AG09309 (cell line): ENCODE measurements at regions not wholly inside any gene's neighbourhood (a gene's known extent, or its start where the extent isn't known, plus 50 kb on each side); places are given as distances from the start of the nearest gene placed in this dataset.

Experiments used
- DNase-seq: peaks from one replicate; pipeline ENCODE4 v3.0.0-alpha.2; 2010; ENCODE audit warnings: low read depth
- H3K4me3 ChIP-seq: 2 replicates; pipeline ENCODE4 v1.5.1; 2011; ENCODE audit warnings: mild to moderate bottlenecking, low read depth, low read length, moderate library complexity; ENCODE audit not compliant: control insufficient read depth
- TF ChIP-seq, protein P1 (sequence below): IDR thresholded peaks from 2 replicates; pipeline ENCODE4 v1.5.1; 2011; ENCODE audit warnings: mild to moderate bottlenecking, low read depth, low read length, inconsistent platforms; ENCODE audit not compliant: insufficient read depth, control insufficient read depth; ENCODE audit errors: missing control alignments

DNA sequence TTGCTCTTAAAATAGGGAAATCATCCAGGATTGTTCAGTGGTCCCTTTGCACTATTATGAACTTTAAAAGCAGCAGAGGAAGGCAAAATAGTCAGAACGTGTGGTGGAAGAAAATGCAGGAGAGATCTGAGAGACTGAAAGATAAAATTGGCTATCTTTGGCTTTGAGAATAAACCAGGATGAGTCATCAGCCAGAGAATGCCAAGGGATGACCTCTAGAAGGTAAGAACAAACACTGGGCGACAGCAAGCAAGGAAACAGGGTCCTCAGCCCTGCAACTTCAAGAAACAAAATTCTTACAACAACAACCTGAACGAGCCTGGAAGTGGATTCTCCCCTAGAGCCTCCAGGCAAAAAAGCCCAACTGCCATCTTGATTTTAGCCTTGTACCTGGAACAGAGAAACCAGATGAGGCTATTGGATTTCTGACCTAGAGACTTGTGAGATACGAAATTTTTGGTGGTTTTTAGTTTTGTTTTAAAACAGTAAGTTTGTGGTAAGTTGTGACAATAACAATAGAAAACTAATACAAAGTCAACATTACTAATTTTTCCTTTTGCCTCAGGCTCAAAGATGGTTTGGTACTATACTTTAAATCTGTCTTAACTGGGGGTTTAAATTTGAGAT, 130.2 kb upstream of the CNTNAP2 start:
- no peak for DNase-seq
- H3K4me3 ChIP-seq: no peak overlapping the region
- TF ChIP-seq, protein P1, sequence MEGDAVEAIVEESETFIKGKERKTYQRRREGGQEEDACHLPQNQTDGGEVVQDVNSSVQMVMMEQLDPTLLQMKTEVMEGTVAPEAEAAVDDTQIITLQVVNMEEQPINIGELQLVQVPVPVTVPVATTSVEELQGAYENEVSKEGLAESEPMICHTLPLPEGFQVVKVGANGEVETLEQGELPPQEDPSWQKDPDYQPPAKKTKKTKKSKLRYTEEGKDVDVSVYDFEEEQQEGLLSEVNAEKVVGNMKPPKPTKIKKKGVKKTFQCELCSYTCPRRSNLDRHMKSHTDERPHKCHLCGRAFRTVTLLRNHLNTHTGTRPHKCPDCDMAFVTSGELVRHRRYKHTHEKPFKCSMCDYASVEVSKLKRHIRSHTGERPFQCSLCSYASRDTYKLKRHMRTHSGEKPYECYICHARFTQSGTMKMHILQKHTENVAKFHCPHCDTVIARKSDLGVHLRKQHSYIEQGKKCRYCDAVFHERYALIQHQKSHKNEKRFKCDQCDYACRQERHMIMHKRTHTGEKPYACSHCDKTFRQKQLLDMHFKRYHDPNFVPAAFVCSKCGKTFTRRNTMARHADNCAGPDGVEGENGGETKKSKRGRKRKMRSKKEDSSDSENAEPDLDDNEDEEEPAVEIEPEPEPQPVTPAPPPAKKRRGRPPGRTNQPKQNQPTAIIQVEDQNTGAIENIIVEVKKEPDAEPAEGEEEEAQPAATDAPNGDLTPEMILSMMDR: no peak

DNA sequence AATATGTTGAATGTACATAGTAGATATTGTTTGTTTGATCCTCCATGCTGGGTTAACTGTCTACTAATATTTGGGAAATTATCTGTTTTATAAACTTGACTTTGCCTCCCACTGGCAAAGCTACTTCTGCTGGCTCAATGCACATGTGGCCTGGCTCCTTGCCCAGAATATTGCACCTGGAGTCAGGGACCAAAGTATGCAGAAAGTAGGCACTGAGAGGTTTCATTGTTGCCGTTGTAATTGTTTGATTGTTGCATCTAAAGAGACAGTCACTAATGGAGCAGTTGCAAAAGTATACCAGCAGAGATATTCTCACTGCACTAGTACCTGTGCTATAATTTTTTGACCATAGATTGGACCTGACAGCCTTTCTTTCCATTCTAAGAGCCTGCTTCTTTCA, 137.8 kb upstream of the CNTNAP2 start:
- no peak overlapping the region for H3K4me3 ChIP-seq
- DNase-seq: no peak
- TF ChIP-seq, protein P1: no peak

DNA sequence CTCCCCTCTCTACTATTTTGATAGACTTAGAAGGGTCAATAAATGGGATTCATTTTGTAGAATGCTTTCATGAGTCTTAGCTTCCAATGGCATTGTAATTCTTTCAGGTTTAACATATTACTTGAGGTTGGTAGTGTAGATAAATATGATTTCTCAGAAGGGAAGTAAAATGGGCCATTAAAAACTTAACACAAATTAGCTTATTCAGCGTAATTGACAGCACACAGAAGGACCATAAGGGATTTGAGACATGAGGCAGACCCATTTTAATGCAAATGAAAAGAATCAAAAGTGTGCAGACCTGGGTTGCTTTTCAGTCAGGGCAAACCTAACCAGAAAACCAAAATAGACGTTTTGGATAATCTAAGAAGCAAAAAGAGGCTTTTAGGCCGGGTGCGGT, 156.6 kb upstream of the CNTNAP2 start:
- TF ChIP-seq, protein P1: no peak
- no peak for DNase-seq
- no peak overlapping the region for H3K4me3 ChIP-seq

DNA sequence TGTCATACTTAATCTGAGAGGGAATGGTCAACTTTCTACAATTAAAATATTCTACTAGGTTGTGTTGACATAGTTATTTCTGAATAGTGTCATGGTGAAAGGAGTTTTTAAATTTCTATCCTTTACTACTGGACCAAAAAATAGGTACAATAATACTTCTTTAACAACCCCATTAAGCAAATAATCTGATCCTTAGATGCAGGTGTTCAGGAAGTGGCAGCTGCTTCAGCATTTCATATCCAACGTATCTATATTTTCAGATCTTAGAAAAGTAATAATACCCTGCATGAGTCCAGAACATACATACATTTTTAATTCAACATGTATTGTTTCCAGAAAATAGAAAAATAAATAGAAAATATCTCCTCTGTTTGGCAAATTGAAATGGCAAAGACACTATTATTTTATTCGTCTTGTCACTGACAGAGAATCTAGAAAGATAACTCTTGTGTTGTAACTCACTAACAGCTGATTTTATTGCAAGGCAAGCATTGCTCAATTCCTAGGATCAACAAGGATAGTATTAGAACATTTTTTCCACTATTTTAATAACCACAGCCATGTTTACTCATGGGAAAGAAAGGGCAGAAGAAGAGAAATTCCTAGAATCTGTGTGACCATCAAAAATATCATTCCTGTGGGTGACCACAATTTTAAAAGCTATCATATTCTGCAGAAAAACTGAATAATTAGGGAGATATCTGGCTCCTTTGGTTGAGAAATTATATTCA, 159.3 kb upstream of the CNTNAP2 start:
- H3K4me3 ChIP-seq: no peak overlapping the region
- no peak for DNase-seq
- TF ChIP-seq, protein P1: no peak

DNA sequence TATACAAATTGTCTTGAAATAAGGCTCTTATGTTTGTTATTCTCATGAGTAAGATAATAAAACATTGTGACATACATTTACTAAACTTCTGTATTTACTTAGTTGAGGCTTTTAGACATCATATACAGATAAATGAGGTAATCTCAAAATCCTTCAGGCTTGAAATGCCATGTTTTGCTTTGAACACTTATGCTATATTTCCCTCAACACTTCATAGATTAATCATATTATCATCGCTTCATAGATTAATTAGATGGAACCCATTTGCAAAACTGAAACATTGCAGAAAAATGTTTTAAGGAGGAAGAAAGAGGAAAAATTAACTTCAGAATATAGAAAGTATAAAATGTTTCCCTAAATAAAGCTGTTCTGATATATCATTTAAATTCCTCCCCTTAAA, 165.0 kb upstream of the CNTNAP2 start:
- TF ChIP-seq, protein P1: no peak
- no peak for DNase-seq
- no peak overlapping the region for H3K4me3 ChIP-seq

DNA sequence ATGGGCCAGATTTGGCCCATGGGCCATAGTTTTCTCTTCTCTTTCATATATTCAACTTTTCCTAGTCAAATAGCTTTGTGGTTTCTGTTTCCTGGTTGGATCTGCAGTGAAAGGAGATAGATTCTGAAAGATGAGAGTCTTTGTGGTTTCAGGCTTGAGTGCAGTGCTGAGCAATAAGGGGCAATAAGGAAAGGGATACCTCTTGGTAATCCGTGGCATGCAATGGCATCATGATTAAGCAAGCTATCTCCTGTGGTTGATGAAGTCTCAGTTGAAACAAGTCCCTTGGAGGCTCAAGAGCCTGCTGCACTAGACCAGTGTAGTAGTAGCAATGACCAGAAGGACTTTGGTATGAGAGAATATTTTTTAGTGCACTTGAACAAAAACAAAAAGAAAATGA, 187.7 kb upstream of the CNTNAP2 start:
- TF ChIP-seq, protein P1: no peak
- no peak overlapping the region for H3K4me3 ChIP-seq
- DNase-seq: no peak

DNA sequence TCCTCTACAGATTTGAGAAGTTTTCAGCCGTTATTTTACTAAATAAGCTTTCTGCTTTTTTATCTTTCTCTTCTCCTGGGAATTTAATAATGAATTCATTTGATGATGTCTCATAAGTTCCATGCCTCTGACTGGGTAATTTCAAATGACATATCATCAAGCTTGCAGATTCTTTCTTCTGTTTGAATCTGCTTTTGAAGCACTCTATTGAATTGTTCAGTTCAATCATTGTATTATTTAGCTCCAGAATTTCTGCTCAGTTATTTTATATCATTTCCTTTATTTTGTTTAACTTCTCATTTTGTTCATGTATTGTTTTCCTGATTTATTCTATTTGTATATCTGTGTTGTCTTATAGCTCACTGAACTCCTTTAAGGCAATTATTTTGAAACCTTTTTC, 196.9 kb upstream of the CNTNAP2 start:
- no peak overlapping the region for H3K4me3 ChIP-seq
- no peak for DNase-seq
- TF ChIP-seq, protein P1: no peak
